Panc1 (cell line): ENCODE measurements at regions not wholly inside any gene's neighbourhood (a gene's known extent, or its start where the extent isn't known, plus 50 kb on each side); places are given as distances from the start of the nearest gene placed in this dataset.

ENCODE experiments used
- ATAC-seq: fragments of 200-7000 bp; cut with Tn5 transposase; 2 replicates; pipeline ENCODE4 v1.9.1; 2020; ENCODE audit warnings: mild to moderate bottlenecking, moderate library complexity
- BruUV-seq: library from RNA; stranded (reverse); fragments of 400-500 nt; replicated peaks from 2 replicates; lab custom pipeline; 2021; lab: Mats Ljungman, UMichigan
- CTCF ChIA-PET: fragments of 300-600 bp; sonication (Branson Sonifier 250); formaldehyde crosslinking; loops from one replicate; lab custom pipeline; 2022; ENCODE audit warnings: antibody characterized with exemption; lab: Charles Lee
- POLR2A ChIA-PET: fragments of 300-600 bp; sonication (Branson Sonifier 250); formaldehyde crosslinking; loops from one replicate; lab custom pipeline; 2022; ENCODE audit warnings: antibody characterized with exemption; lab: Charles Lee
- DNase-seq: peaks from one replicate; pipeline ENCODE4 v3.0.0-alpha.2; 2010; ENCODE audit warnings: low read depth, low spot score
- H3K27ac ChIP-seq: 2 replicates; pipeline ENCODE4 v1.5.1; 2011; ENCODE audit warnings: mild to moderate bottlenecking, low read length, inconsistent platforms
- H3K27me3 ChIP-seq: fragments of 200-500 bp; sonication (Bioruptor generic); 2 replicates; pipeline ENCODE4 v1.6.0; 2014; ENCODE audit warnings: low read length, inconsistent platforms; ENCODE audit not compliant: control insufficient read depth, insufficient read depth
- H3K36me3 ChIP-seq: fragments of 200-500 bp; sonication (Bioruptor generic); 2 replicates; pipeline ENCODE4 v1.5.1; 2014; ENCODE audit warnings: inconsistent platforms, mild to moderate bottlenecking, low read length, moderate library complexity; ENCODE audit not compliant: control insufficient read depth, insufficient read depth
- H3K4me1 ChIP-seq: 2 replicates; pipeline ENCODE4 v1.5.1; 2011; ENCODE audit warnings: inconsistent platforms, mild to moderate bottlenecking, low read length, moderate library complexity; ENCODE audit not compliant: control insufficient read depth, insufficient read depth
- H3K4me3 ChIP-seq, 2 experiments: 2 replicates each; pipeline ENCODE4 v1.5.1; 2011 to 2012; ENCODE audit warnings: low read depth in 2 of 2, low read length in 2 of 2, mild to moderate bottlenecking in 2 of 2, inconsistent platforms in 1 of 2, moderate library complexity in 1 of 2
- H3K9me3 ChIP-seq: fragments of 200-500 bp; sonication (Bioruptor generic); 2 replicates; pipeline ENCODE4 v1.5.1; 2014; ENCODE audit warnings: low read depth, mild to moderate bottlenecking, inconsistent platforms, low read length, moderate library complexity; ENCODE audit not compliant: control insufficient read depth, insufficient read depth
- CTCF ChIP-seq: fragments of 450-650 bp; IDR thresholded peaks from 2 replicates; pipeline ENCODE4 v1.5.1; 2017; ENCODE audit warnings: mild to moderate bottlenecking
- POLR2AphosphoS5 ChIP-seq: IDR thresholded peaks from 2 replicates; pipeline ENCODE4 v1.6.1; 2012; ENCODE audit warnings: mild to moderate bottlenecking, low read depth, low read length, moderate library complexity
- REST ChIP-seq, 2 experiments: IDR thresholded peaks; 2 replicates each; pipeline ENCODE4 v1.6.1; 2011 to 2012; ENCODE audit warnings: low read depth in 2 of 2, control low read depth in 1 of 2, low read length in 1 of 2, mild to moderate bottlenecking in 1 of 2, moderate library complexity in 1 of 2; ENCODE audit not compliant: insufficient read depth in 1 of 2
- SIN3A ChIP-seq: IDR thresholded peaks from 2 replicates; pipeline ENCODE4 v1.6.1; 2012; ENCODE audit warnings: low read depth, mild to moderate bottlenecking, low read length, moderate library complexity, borderline replicate concordance; ENCODE audit not compliant: insufficient read depth
- TCF7L2 ChIP-seq: IDR thresholded peaks from 2 replicates; pipeline ENCODE4 v1.6.1; 2011; ENCODE audit warnings: mild to moderate bottlenecking, low read depth, low read length, inconsistent platforms
- in situ Hi-C: cut with HindIII; loops from 2 replicates; pipeline ENCODE4 v1.10.0; 2016; ENCODE audit warnings: low sequenced_read_pairs, low pct_unique_long_range_greater_than_20kb
- intact Hi-C: fragments of 100-400 bp; cut with micrococcal nuclease; formaldehyde crosslinking; loops from one replicate; pipeline ENCODE4 v1.10.0; 2022; ENCODE audit not compliant: unreplicated experiment

- H3K27me3 ChIP-seq = no peaks in the 10 kb centered on the region
- H3K4me1 ChIP-seq = no peaks in the 10 kb centered on the region
- TF ChIP-seq TCF7L2 (no peak), SIN3A (no peak), REST (IDR thresholded peaks at IDR 0.05; ENCODE audit: insufficient read depth in 1 of 2, low read depth in 2 of 2, low read length in 1 of 2) (no peak), CTCF (no peak), POLR2AphosphoS5 (no peak)
- BruUV-seq = no TSS peak
- H3K36me3 ChIP-seq = no peaks in the 10 kb centered on the region
- intact Hi-C loops (no loop called here), in situ Hi-C loops (no loop called here)
- ATAC-seq (no peak), DNase-seq (no peak)
- H3K27ac ChIP-seq = no peak overlapping the region
- H3K9me3 ChIP-seq = no peaks in the 10 kb centered on the region
- H3K4me3 ChIP-seq = no peak overlapping the region
- ChIA-PET CTCF (no interaction called here), POLR2A (no interaction called here)
These were observed 344.9 kb downstream of the DCDC2C start for GRCh38 chr2:4047961-4048891.

GRCh38 chr2:4049463-4049862 lies 346.1 kb downstream of the DCDC2C start:
- ATAC-seq (no peak), DNase-seq (no peak)
- Histone ChIP-seq H3K9me3 (no peaks in the 10 kb centered on the region), H3K4me1 (no peaks in the 10 kb centered on the region), H3K36me3 (no peaks in the 10 kb centered on the region), H3K27ac (no peak overlapping the region), H3K4me3 (no peak overlapping the region), H3K27me3 (no peaks in the 10 kb centered on the region)
- in situ Hi-C loops (no loop called here), intact Hi-C loops (no loop called here)
- CTCF ChIA-PET = no interaction called here
- BruUV-seq = no TSS peak
- POLR2A ChIA-PET = no interaction called here
- TF ChIP-seq SIN3A (no peak), TCF7L2 (no peak), CTCF (no peak), POLR2AphosphoS5 (no peak), REST (IDR thresholded peaks at IDR 0.05; ENCODE audit: insufficient read depth in 1 of 2, low read depth in 2 of 2, low read length in 1 of 2) (no peak)
